ENCODE measurements at regions not wholly inside any gene's neighbourhood (a gene's known extent, or its start where the extent isn't known, plus 50 kb on each side); places are given as distances from the start of the nearest gene placed in this dataset.

DNA sequence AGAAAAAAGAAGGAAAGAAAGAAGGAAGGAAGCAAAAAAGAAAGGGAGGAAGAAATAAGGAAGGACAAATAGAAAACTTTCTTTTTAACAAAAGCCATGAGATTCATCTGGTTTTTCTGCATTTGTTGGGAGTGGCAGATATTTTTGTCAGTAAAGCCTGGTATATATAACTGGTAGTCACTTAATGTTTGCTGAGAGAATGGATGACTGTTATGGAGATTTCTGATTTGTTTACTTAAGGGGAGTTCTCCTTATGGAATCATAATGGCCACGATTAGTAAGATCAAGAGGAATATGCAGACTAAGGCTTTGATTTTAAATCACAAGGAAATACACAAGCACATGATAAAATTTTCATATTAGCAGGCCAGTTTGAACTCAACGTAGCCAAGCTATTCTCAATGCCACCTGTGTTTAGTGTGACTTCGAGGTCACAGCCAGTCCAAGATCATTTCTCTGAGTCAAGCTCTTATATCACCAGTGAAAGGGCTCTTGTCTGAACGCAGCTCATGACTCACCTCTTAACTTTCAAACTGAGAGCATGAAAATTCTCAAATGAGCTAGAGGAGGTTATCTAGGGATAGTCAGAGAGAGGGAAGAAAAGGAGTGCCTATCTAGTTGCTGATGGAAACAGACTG, 445.1 kb upstream of the ZMIZ1 start:
- TF ChIP-seq, protein P1, sequence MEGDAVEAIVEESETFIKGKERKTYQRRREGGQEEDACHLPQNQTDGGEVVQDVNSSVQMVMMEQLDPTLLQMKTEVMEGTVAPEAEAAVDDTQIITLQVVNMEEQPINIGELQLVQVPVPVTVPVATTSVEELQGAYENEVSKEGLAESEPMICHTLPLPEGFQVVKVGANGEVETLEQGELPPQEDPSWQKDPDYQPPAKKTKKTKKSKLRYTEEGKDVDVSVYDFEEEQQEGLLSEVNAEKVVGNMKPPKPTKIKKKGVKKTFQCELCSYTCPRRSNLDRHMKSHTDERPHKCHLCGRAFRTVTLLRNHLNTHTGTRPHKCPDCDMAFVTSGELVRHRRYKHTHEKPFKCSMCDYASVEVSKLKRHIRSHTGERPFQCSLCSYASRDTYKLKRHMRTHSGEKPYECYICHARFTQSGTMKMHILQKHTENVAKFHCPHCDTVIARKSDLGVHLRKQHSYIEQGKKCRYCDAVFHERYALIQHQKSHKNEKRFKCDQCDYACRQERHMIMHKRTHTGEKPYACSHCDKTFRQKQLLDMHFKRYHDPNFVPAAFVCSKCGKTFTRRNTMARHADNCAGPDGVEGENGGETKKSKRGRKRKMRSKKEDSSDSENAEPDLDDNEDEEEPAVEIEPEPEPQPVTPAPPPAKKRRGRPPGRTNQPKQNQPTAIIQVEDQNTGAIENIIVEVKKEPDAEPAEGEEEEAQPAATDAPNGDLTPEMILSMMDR (IDR thresholded peaks at IDR 0.05), result no peak
- TF ChIP-seq POLR2A (IDR thresholded peaks at IDR 0.05) (no peak), EP300 (IDR thresholded peaks at IDR 0.05) (peak in 1 of 2 donors; percentile 14)

Measured in tibial nerve (tissue), 4 donors.